Endodermal cell (in vitro differentiated cells): ENCODE measurements at regions not wholly inside any gene's neighbourhood (a gene's known extent, or its start where the extent isn't known, plus 50 kb on each side); places are given as distances from the start of the nearest gene placed in this dataset.

Experiments
- DNase-seq: peaks from one replicate; pipeline ENCODE4 v3.0.0-alpha.2; 2017
- H3K27ac ChIP-seq: 2 replicates; pipeline ENCODE4 v1.5.1; 2013; ENCODE audit warnings: mild to moderate bottlenecking, low read depth, low read length, moderate library complexity
- H3K27me3 ChIP-seq: 2 replicates; pipeline ENCODE4 v1.6.1; 2013; ENCODE audit warnings: mild to moderate bottlenecking, low read length, moderate library complexity; ENCODE audit not compliant: insufficient read depth, control insufficient read depth, poor library complexity, severe bottlenecking
- H3K36me3 ChIP-seq: 2 replicates; pipeline ENCODE4 v1.7.0; 2013; ENCODE audit warnings: mild to moderate bottlenecking, low read length, moderate library complexity; ENCODE audit not compliant: control insufficient read depth, insufficient read depth
- H3K4me1 ChIP-seq: one replicate; pipeline ENCODE4 v1.7.0; 2013; ENCODE audit warnings: low read length; ENCODE audit not compliant: control insufficient read depth, insufficient read depth
- H3K4me3 ChIP-seq: 2 replicates; pipeline ENCODE4 v1.5.1; 2013; ENCODE audit warnings: mild to moderate bottlenecking, low read length, moderate library complexity
- H3K9ac ChIP-seq: 2 replicates; pipeline ENCODE4 v1.6.1; 2013; ENCODE audit warnings: mild to moderate bottlenecking, low read length, moderate library complexity; ENCODE audit not compliant: poor library complexity, severe bottlenecking; ENCODE audit errors: extremely low read depth
- H3K9me3 ChIP-seq: 2 replicates; pipeline ENCODE4 v1.6.1; 2013; ENCODE audit warnings: mild to moderate bottlenecking, low read length, moderate library complexity; ENCODE audit not compliant: control insufficient read depth
- H3K27ac Mint-ChIP-seq: 2 replicates; pipeline ENCODE4 v1.8.0; 2020; ENCODE audit warnings: mixed read lengths
- H3K27me3 Mint-ChIP-seq: 2 replicates; pipeline ENCODE4 v1.8.0; 2021; ENCODE audit warnings: mild to moderate bottlenecking, mixed read lengths; ENCODE audit not compliant: insufficient read depth
- H3K36me3 Mint-ChIP-seq: 2 replicates; pipeline ENCODE4 v1.8.0; 2020; ENCODE audit warnings: low read depth, mixed read lengths
- H3K4me1 Mint-ChIP-seq: 2 replicates; pipeline ENCODE4 v1.8.0; 2020; ENCODE audit warnings: mixed read lengths
- H3K4me3 Mint-ChIP-seq: 2 replicates; pipeline ENCODE4 v1.8.0; 2020; ENCODE audit warnings: mild to moderate bottlenecking, moderate library complexity, mixed read lengths
- H3K9me3 Mint-ChIP-seq: 2 replicates; pipeline ENCODE4 v1.8.0; 2020; ENCODE audit warnings: mild to moderate bottlenecking, mixed read lengths
- whole genome bisulfite sequencing, 2 experiments: methylation state at CpG; one replicate each; pipeline versions ENCODE4 v1.1.5 to v1.1.7; 2013; ENCODE audit warnings: missing lambda C conversion rate in 2 of 2, mixed read lengths in 1 of 2; ENCODE audit not compliant: insufficient coverage in 1 of 2, insufficient read length in 1 of 2; 5-methylcytosine and 5-hydroxymethylcytosine counted together
- TF ChIP-seq, protein P1 (sequence below): fragments of 200-600 bp; sonication (generic); conservative IDR thresholded peaks from 2 replicates; pipeline ENCODE4 v1.5.0; 2021; ENCODE audit warnings: antibody characterized with exemption, mild to moderate bottlenecking

DNA sequence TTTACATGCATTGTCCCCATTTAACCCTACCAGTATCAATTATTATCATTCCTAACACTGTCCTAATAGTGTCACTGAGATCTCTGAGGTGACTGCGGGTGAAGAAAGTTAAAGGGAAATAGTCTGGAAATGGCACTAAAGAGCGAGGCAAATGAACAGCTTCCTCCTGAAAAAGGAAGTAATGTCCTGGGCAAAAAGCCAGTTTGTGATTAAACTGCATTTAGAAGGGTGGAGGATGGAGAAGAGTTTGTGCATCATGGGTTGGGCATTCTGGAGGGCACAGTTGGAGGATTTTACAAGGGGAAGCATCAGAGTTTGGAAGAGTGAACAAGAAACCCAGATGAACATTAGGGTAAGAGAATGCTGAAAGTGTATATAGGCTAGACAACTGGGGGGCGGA lies 60.5 kb upstream of the SLC25A4 start:
- peaks cover 3% of the 10 kb centered on the region for H3K27me3 Mint-ChIP-seq
- H3K36me3 Mint-ChIP-seq = no peaks in the 10 kb centered on the region
- Histone ChIP-seq H3K4me3 (no peak overlapping the region), H3K4me1 (peaks cover 6% of the 10 kb centered on the region), H3K27me3 (no peaks in the 10 kb centered on the region), H3K9me3 (no peaks in the 10 kb centered on the region), H3K36me3 (no peaks in the 10 kb centered on the region), H3K27ac (no peak overlapping the region), H3K9ac (no peak overlapping the region)
- no peak for DNase-seq
- peaks cover 20% of the 10 kb centered on the region for H3K4me1 Mint-ChIP-seq
- WGBS, 2 experiments = 97 to 100% methylated on average over 1 to 3 of the region's 3 CpGs
- no peak overlapping the region for H3K27ac Mint-ChIP-seq
- H3K4me3 Mint-ChIP-seq = no peak overlapping the region
- no peaks in the 10 kb centered on the region for H3K9me3 Mint-ChIP-seq
- TF ChIP-seq, protein P1, sequence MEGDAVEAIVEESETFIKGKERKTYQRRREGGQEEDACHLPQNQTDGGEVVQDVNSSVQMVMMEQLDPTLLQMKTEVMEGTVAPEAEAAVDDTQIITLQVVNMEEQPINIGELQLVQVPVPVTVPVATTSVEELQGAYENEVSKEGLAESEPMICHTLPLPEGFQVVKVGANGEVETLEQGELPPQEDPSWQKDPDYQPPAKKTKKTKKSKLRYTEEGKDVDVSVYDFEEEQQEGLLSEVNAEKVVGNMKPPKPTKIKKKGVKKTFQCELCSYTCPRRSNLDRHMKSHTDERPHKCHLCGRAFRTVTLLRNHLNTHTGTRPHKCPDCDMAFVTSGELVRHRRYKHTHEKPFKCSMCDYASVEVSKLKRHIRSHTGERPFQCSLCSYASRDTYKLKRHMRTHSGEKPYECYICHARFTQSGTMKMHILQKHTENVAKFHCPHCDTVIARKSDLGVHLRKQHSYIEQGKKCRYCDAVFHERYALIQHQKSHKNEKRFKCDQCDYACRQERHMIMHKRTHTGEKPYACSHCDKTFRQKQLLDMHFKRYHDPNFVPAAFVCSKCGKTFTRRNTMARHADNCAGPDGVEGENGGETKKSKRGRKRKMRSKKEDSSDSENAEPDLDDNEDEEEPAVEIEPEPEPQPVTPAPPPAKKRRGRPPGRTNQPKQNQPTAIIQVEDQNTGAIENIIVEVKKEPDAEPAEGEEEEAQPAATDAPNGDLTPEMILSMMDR = no peak

DNA sequence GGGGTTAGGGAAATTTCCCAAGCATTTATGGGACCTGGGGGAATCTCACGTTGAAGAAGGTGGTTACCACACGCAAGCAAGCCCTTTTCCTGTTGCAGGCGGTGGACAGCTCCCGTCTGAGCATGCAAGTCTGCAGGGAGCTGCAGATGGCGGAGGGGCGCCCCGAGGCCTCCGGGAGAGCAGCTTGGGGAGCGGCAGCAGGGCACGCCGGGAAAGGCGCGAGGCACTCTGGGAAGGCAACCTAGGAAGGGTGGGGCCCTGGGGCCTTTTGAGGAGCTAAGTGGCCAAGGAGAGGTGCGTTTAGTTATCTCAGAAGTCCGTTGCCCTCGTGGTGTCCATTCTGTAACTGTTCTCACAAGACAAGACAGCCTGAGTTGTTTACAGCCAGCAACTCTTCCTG lies 57.0 kb upstream of the SLC25A4 start:
- peak; percentile 74 for DNase-seq
- Histone ChIP-seq H3K27ac (no peak overlapping the region), H3K4me1 (peaks cover 5% of the 10 kb centered on the region), H3K27me3 (no peaks in the 10 kb centered on the region), H3K9me3 (no peaks in the 10 kb centered on the region), H3K9ac (no peak overlapping the region), H3K4me3 (no peak overlapping the region), H3K36me3 (no peaks in the 10 kb centered on the region)
- H3K4me3 Mint-ChIP-seq = no peak overlapping the region
- no peaks in the 10 kb centered on the region for H3K36me3 Mint-ChIP-seq
- no peaks in the 10 kb centered on the region for H3K9me3 Mint-ChIP-seq
- H3K4me1 Mint-ChIP-seq = peaks cover 12% of the 10 kb centered on the region
- peaks cover 3% of the 10 kb centered on the region for H3K27me3 Mint-ChIP-seq
- no peak overlapping the region for H3K27ac Mint-ChIP-seq
- TF ChIP-seq, protein P1 = no peak
- 92% methylated on average over 5 to 16 of the region's 16 CpGs for WGBS, 2 experiments

GRCh38 chr4:185088899-185089298 lies 54.2 kb upstream of the SLC25A4 start:
- Mint-ChIP-seq H3K4me1 (peaks cover 19% of the 10 kb centered on the region), H3K4me3 (no peak overlapping the region), H3K27ac (no peak overlapping the region), H3K36me3 (no peaks in the 10 kb centered on the region), H3K9me3 (no peaks in the 10 kb centered on the region), H3K27me3 (peaks cover 3% of the 10 kb centered on the region)
- Histone ChIP-seq H3K9ac (no peak overlapping the region), H3K4me3 (no peak overlapping the region), H3K27ac (no peak overlapping the region), H3K27me3 (no peaks in the 10 kb centered on the region), H3K9me3 (no peaks in the 10 kb centered on the region), H3K4me1 (peaks cover 5% of the 10 kb centered on the region), H3K36me3 (no peaks in the 10 kb centered on the region)
- TF ChIP-seq, protein P1 = no peak
- DNase-seq = no peak
- WGBS, 2 experiments = 68 to 81% methylated on average over 4 to 6 of the region's 6 CpGs
